ENCODE measurements at regions not wholly inside any gene's neighbourhood (a gene's known extent, or its start where the extent isn't known, plus 50 kb on each side); places are given as distances from the start of the nearest gene placed in this dataset.

GRCh38 chr2:216920143-216920876, 60.4 kb upstream of the TNP1 start:
- no peak for DNase-seq

GRCh38 chr2:216918088-216918680, 58.3 kb upstream of the TNP1 start:
- no peak for DNase-seq

GRCh38 chr2:216916956-216917650, 57.2 kb upstream of the TNP1 start:
- DNase-seq, result no peak

DNA sequence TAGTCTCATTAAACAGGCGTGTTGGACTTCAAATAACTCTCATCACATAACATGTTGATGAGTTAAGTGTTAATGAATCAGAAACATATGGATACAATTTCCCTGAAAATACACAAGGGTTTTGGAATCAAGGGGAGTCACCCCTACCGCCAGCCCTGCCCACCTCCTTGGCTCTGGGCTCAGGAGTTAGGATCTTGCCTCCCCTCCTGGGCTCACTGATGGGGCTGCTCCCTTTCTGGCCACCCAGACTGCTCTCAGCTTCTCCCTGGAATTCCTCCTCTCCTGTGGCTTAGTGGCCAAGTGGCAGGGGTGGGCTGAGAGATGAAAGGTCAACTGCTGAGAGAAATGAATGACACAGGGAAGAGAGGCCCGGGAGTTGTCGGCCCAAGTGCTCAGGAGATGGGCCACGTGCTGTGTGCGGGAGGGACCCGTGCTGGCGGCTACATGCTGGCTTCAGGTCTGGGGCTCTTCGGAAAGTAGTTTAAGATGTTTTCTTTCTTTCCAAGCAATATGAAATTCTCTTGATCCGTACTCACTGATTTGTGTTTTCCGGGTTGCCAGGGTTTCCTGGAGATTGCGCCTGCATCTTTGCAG, 55.8 kb upstream of the TNP1 start:
- no peak for DNase-seq

GRCh38 chr2:216914491-216914890, 54.6 kb upstream of the TNP1 start:
- DNase-seq, result no peak

DNA sequence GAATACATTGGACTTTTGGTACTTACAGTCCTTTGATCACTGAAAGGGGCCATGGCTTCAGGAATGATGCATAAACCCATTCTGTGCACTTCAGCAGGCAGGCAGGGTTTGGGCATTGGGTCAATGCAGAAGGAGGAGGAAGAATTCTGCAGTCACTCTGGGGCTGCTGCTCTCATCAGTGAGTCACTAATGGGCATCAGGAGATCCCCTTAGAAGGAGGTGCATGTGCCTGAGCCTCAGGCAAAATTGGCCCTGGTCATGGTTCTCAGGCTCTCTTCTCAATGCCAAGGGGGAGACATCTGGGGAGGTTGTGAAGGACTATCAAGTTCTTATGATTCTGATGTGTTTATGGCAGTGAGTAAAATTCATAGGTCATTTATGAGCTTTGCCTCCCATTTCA, 52.0 kb upstream of the TNP1 start:
- DNase-seq, result no peak

GRCh38 chr2:216911008-216911407, 51.1 kb upstream of the TNP1 start:
- DNase-seq, result no peak

DNA sequence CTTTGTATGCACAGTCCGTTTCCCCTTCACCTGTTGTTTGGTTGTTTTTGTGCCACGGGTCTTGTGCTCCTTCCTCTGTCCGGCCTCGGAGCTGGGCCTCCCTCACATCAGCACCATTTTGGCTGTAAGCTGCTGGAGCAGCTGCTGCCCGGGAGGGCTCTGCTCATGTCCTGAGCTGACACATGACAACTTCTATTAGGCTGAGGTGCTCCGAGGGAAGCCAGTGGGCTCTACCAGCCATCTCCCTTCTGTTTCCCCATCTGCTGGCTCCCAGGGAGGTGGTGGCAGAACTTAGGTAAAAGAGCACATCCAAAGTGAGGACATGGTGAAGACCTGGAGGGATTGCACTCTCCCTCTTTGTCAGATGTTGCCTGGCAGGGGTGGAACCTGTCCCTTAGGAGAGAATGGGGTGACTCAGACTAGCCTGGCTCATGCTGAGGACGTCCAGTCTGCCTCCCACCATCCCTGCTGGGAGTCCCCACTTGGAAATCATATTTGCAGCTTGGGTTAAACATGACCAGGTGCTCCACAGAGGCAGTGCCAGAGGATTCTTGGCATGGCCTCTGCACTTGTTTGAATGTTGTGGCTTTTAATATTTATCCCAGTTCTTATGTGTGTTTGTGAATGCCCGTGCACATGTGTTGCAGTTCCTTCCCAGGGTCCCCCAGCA, 49.8 kb upstream of the TNP1 start:
- DNase-seq, result no peak
